Left lobe of liver (tissue), 2 donors: ENCODE measurements at regions not wholly inside any gene's neighbourhood (a gene's known extent, or its start where the extent isn't known, plus 50 kb on each side); places are given as distances from the start of the nearest gene placed in this dataset.
"Not testable (repeated sequence)": the region's sequence is repeated elsewhere in the genome, so short reads cannot be mapped to it uniquely, and the experiment has no call there.

Experiments used
- ATAC-seq: fragments of 200-7000 bp; cut with Tn5 transposase; one replicate; pipeline ENCODE4 v1.9.1; 2020; ENCODE audit warnings: mild to moderate bottlenecking, moderate library complexity
- DNase-seq: peaks from one replicate; pipeline ENCODE4 v3.0.0-alpha.2; 2020; ENCODE audit warnings: low spot score
- donor health status: DM: no; HTN: no; CAD: no; lungs with moderate emphysema.
- donor health status: DM: no; HTN: yes; CAD: no.

- ATAC-seq (no peak), DNase-seq (no peak)
Measured at GRCh38 chr9:113664181-113664875, 200.8 kb downstream of the RGS3 start.

- ATAC-seq: no peak
- DNase-seq: no peak
Measured at GRCh38 chr9:113665064-113665463, 201.5 kb downstream of the RGS3 start.

- ATAC-seq (no peak), DNase-seq (no peak)
Measured at GRCh38 chr9:113665756-113666155, 202.2 kb downstream of the RGS3 start.

GRCh38 chr9:113668061-113668460 is 204.5 kb downstream of the RGS3 start:
- ATAC-seq (no peak), DNase-seq (no peak)

- no peak for DNase-seq
Measured at GRCh38 chr9:113669522-113670115, 206.1 kb downstream of the RGS3 start.

GRCh38 chr9:113673726-113674125 is 202.4 kb upstream of the ZNF618 start:
- ATAC-seq (no peak), DNase-seq (no peak)

More at GRCh38 chr9:113669522-113670115, 206.1 kb downstream of the RGS3 start:
- ATAC-seq: no peak

- no peak for DNase-seq
- no peak for ATAC-seq
Measured at GRCh38 chr9:113674436-113674835, 201.7 kb upstream of the ZNF618 start.

GRCh38 chr9:113675475-113675941 is 200.6 kb upstream of the ZNF618 start:
- ATAC-seq: peak; percentile 16
- no peak for DNase-seq

GRCh38 chr9:113677057-113677456 is 199.1 kb upstream of the ZNF618 start:
- ATAC-seq: peak; percentile 21
- no peak for DNase-seq

GRCh38 chr9:113677569-113677968 is 198.5 kb upstream of the ZNF618 start:
- no peak for DNase-seq
- no peak for ATAC-seq

- DNase-seq: no peak
- no peak for ATAC-seq
Measured at GRCh38 chr9:113678119-113678858, 197.8 kb upstream of the ZNF618 start.

- no peak for DNase-seq
- ATAC-seq: no peak
Measured at GRCh38 chr9:113678859-113679256, 197.3 kb upstream of the ZNF618 start.

GRCh38 chr9:113682297-113682771 is 193.8 kb upstream of the ZNF618 start:
- peak; percentile 83 for DNase-seq
- ATAC-seq: peak; percentile 96

GRCh38 chr9:113685636-113686035 is 190.5 kb upstream of the ZNF618 start:
- DNase-seq, ATAC-seq: not testable (repeated sequence)

GRCh38 chr9:113687107-113687679 is 188.9 kb upstream of the ZNF618 start:
- ATAC-seq (no peak), DNase-seq (no peak)

- ATAC-seq (peak; percentile 67), DNase-seq (no peak)
Measured at GRCh38 chr9:113687680-113688371, 188.3 kb upstream of the ZNF618 start.

- ATAC-seq (no peak), DNase-seq (no peak)
Measured at GRCh38 chr9:113690055-113690740, 185.9 kb upstream of the ZNF618 start.

GRCh38 chr9:113692256-113692655 is 183.9 kb upstream of the ZNF618 start:
- no peak for ATAC-seq
- DNase-seq: no peak

- DNase-seq: no peak
- ATAC-seq: no peak
Measured at GRCh38 chr9:113694912-113695311, 181.2 kb upstream of the ZNF618 start.

GRCh38 chr9:113695440-113695851 is 180.7 kb upstream of the ZNF618 start:
- ATAC-seq (no peak), DNase-seq (no peak)
